Head of caudate nucleus (tissue), 42 donors: ENCODE measurements at regions not wholly inside any gene's neighbourhood (a gene's known extent, or its start where the extent isn't known, plus 50 kb on each side); places are given as distances from the start of the nearest gene placed in this dataset.

Experiments
- DNase-seq, 42 donors: peaks; one replicate each; pipeline versions ENCODE4 v3.0.0 to v3.0.0-alpha.2; 2020 to 2021; ENCODE audit warnings: mixed read lengths in 7 of 42
- intact Hi-C: fragments of 100-400 bp; cut with DNase I; formaldehyde crosslinking; loops from one replicate; pipeline ENCODE4 v1.15.0; 2022

DNA sequence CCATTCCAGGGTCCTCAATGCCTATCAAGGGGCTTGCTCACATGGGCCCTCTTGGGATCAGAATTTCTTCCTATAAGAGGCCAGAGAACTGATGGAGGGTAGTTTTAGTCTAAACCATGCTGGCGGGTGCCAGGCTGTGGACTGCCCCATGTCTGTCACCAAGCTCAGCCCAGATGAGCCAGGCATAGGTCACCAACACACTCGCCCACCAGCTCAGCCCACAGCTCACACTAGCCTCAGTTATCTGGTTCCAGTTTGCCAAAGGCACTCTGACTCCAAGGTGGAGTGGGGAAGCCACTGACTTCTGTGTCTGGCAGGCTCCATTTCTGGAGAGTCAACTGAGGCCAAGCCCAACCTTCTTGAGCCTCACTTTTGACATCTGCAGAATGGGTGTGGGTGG is 50.7 kb upstream of the INSYN1 start:
- intact Hi-C loops = no loop called here
- DNase-seq = no peak

GRCh38 chr15:73805504-73806089 is 52.4 kb upstream of the INSYN1 start:
- no peak for DNase-seq
- intact Hi-C loops = no loop called here

GRCh38 chr15:73806698-73807483 is 53.7 kb upstream of the INSYN1 start:
- peak in 1 of 42 donors; percentile 43 for DNase-seq
- intact Hi-C loops = no loop called here

GRCh38 chr15:73807865-73808264 is 54.7 kb upstream of the INSYN1 start:
- intact Hi-C loops = no loop called here

DNA sequence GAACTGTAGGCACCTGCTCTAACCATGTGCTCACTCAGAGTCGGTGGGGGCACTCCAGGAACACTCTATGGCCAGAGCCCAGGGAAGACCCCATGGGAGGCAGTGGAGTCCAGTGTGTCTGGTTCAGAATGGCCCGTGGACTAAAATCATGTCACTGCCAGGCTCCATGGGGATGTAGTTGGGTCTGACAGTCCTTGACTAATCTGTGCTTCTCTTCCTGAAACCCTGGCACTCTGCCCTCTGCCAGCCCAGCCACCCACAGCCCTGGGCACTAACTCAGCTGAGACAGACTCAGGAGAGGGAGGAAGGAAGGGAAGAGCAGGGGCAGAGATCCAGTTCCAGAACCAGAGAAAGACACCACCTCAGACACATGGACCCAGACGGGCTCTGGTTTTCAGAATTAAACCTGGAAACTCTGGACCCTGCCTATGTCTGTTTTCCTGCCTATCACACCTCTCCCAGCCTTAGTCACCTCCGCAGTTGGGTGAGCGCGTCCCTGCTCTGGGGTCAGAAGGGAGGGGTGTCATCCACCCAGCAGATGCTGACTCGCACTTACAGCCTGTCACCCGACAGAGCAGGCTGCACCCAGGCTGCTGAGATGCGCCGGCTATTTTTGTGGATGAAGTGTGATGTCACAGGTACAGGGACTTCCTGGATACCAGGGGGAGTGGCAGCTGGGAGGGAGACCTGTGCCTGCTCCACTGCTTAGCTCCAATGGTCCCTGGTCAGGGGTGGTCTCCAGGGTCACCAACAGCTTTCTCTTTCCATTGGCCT is 56.8 kb upstream of the INSYN1 start:
- intact Hi-C loops = no loop called here
- peak in 2 of 42 donors; percentile 41 to 50 for DNase-seq

More at GRCh38 chr15:73807865-73808264, 54.7 kb upstream of the INSYN1 start:
- no peak for DNase-seq

DNA sequence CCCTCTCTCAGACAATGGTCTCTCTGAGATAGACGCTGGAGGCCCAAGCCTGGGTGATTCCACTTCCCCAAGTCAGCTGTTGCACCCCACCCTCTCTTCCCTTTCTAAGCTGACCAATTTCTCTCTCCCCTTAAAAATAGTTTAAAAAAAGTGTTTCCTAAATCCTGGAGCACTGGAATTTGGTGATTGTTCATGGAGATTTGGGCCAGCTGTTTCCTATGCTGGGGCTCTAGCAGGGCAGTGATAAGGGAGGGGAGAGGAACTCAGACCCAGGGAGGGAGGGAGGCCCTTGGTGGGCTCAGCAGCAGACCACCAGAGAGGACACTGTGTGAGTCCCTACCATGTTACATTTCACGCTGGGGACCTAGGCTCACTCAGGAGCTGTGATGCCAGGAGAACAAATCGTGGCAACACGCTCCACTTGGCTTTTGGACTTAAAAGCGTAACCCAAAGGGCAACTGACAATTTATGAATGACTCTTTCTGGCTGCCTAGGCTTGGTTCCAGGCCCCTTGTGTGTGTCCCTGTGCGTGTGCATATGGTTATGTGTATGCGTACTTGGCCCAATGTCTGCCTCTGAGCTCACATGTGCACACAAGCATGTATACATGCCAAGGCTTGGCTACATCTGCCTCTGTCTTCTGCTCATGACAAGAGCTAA is 59.8 kb upstream of the INSYN1 start:
- DNase-seq = no peak
- intact Hi-C loops = no loop called here

- intact Hi-C loops = no loop called here
These were observed 59.8 kb upstream of the TBC1D21 start for GRCh38 chr15:73813589-73813988.

DNA sequence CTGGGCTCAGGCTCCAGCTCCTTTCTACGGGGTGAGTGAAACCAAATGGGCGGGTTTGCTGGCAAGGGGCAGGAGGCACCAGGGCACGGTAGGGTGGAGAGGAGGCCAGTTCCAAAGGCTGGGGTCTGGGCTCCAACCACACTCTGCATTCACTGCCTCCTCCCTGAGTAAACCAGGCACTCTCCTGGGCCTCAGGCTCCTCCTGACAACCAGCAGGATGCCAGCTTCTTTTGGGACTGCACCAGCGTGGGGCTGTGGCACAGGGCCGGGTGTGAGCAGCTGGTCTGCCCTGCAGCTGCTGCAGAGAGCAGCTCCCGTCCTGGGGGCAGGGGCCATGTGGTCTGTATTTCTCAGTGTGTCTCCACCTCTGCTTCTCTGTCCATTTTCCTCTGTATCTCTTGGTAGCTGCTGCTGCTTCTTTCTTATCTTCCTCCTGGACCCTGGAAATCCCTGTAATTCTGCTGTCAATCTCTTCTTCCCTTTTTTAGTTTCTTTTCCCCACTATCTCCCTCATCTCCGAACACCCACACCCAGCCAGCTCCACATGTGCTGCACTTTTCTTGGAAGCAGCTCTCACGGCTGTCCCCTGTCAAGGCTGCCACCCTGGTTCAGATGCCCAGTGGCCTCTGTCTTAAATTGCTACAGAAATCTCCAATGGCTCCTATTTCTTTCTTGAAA is 54.9 kb upstream of the TBC1D21 start:
- intact Hi-C loops = no loop called here
- DNase-seq = peak in 8 of 42 donors; percentile 14 to 42 (median 26)

More at GRCh38 chr15:73813589-73813988, 59.8 kb upstream of the TBC1D21 start:
- DNase-seq = no peak

GRCh38 chr15:73821181-73821580 is 52.2 kb upstream of the TBC1D21 start:
- no peak for DNase-seq
- intact Hi-C loops = no loop called here

- intact Hi-C loops = no loop called here
- DNase-seq = no peak
These were observed 50.4 kb upstream of the TBC1D21 start for GRCh38 chr15:73822998-73823397.
